ENCODE measurements at regions not wholly inside any gene's neighbourhood (a gene's known extent, or its start where the extent isn't known, plus 50 kb on each side); places are given as distances from the start of the nearest gene placed in this dataset.
"Not testable (repeated sequence)": the region's sequence is repeated elsewhere in the genome, so short reads cannot be mapped to it uniquely, and the experiment has no call there.

- no peak for DNase-seq
These were observed 675.7 kb upstream of the CHRM3 start for GRCh38 chr1:238710697-238711096.

GRCh38 chr1:238701024-238701423 lies 685.3 kb upstream of the CHRM3 start:
- no peak for DNase-seq

- DNase-seq, result peak; percentile 28
These were observed 696.0 kb upstream of the CHRM3 start for GRCh38 chr1:238690415-238690814.

- not testable (repeated sequence) for DNase-seq
These were observed 701.8 kb upstream of the CHRM3 start for GRCh38 chr1:238684576-238684975.

- peak; percentile 54 for DNase-seq
These were observed 704.9 kb upstream of the CHRM3 start for GRCh38 chr1:238681451-238681850.

- peak; percentile 71 for DNase-seq
These were observed 705.3 kb upstream of the CHRM3 start for GRCh38 chr1:238681021-238681420.

- DNase-seq, result no peak
These were observed 708.8 kb upstream of the CHRM3 start for GRCh38 chr1:238677567-238677966.

- no peak for DNase-seq
These were observed 711.1 kb upstream of the CHRM3 start for GRCh38 chr1:238675221-238675620.

- DNase-seq, result no peak
These were observed 712.1 kb upstream of the CHRM3 start for GRCh38 chr1:238674316-238674715.

GRCh38 chr1:238673561-238673960 lies 712.8 kb upstream of the CHRM3 start:
- DNase-seq, result no peak

GRCh38 chr1:238672806-238673205 lies 713.6 kb upstream of the CHRM3 start:
- DNase-seq, result peak; percentile 16

GRCh38 chr1:238672262-238672661 lies 714.1 kb upstream of the CHRM3 start:
- DNase-seq, result no peak

- no peak for DNase-seq
These were observed 722.2 kb upstream of the CHRM3 start for GRCh38 chr1:238664139-238664538.

- no peak for DNase-seq
These were observed 725.5 kb upstream of the CHRM3 start for GRCh38 chr1:238660849-238661248.

- peak; percentile 56 for DNase-seq
These were observed 727.6 kb upstream of the CHRM3 start for GRCh38 chr1:238658763-238659162.

- DNase-seq, result peak; percentile 86
These were observed 732.6 kb upstream of the CHRM3 start for GRCh38 chr1:238653693-238654321.

- DNase-seq, result peak; percentile 84
These were observed 733.9 kb upstream of the CHRM3 start for GRCh38 chr1:238652346-238652968.

GRCh38 chr1:238649200-238649599 lies 737.2 kb upstream of the CHRM3 start:
- no peak for DNase-seq

- DNase-seq, result peak; percentile 46
These were observed 737.6 kb upstream of the CHRM3 start for GRCh38 chr1:238648751-238649150.

- DNase-seq, result no peak
These were observed 738.1 kb upstream of the CHRM3 start for GRCh38 chr1:238648296-238648695.

- peak; percentile 100 for DNase-seq
These were observed 738.5 kb upstream of the CHRM3 start for GRCh38 chr1:238647877-238648276.

GRCh38 chr1:238642231-238642630 lies 744.1 kb upstream of the CHRM3 start:
- peak; percentile 91 for DNase-seq

- no peak for DNase-seq
These were observed 746.5 kb upstream of the CHRM3 start for GRCh38 chr1:238639861-238640260.

- peak; percentile 46 for DNase-seq
These were observed 737.4 kb upstream of the ZP4 start for GRCh38 chr1:238628110-238628509.

GRCh38 chr1:238624776-238625175 lies 734.1 kb upstream of the ZP4 start:
- no peak for DNase-seq
